ENCODE measurements at regions not wholly inside any gene's neighbourhood (a gene's known extent, or its start where the extent isn't known, plus 50 kb on each side); places are given as distances from the start of the nearest gene placed in this dataset.

- 88% methylated on average over 5 of the region's 6 CpGs for WGBS (ENCODE audit: insufficient coverage)
- CTCF ChIA-PET, result no interaction called here
- intact Hi-C loops (cut with micrococcal nuclease), result no loop called here
These were observed 140.2 kb upstream of the ZBTB40 start for GRCh38 chr1:22311461-22311860.

GRCh38 chr1:22313321-22313720, 138.3 kb upstream of the ZBTB40 start:
- H3K4me3 Mint-ChIP-seq, result no peak overlapping the region
- Histone ChIP-seq H3K79me2 (ENCODE audit: control insufficient read depth, insufficient read depth, low read length) (no peaks in the 10 kb centered on the region), H3K9me3 (ENCODE audit: control extremely low read depth in 1 of 3, control insufficient read depth in 2 of 3, insufficient read depth in 1 of 3, low read length in 2 of 3) (peaks cover 0 to 7% (median 0%) of the 10 kb centered on the region in 3 donors), H2AFZ (ENCODE audit: insufficient read depth, low read depth, low read length, poor library complexity, severe bottlenecking) (no peak overlapping the region), H3K4me1 (ENCODE audit: control insufficient read depth in 2 of 2, insufficient read depth in 2 of 2, low read length in 2 of 2) (no peaks in the 10 kb centered on the region), H3K27me3 (replicated peaks in 1 of 4; ENCODE audit: control extremely low read depth in 1 of 4, control insufficient read depth in 3 of 4, insufficient read depth in 4 of 4, low read length in 3 of 4) (peaks cover 0 to 3% (median 0%) of the 10 kb centered on the region in 4 experiments), H3K4me3 (ENCODE audit: control extremely low read depth in 1 of 5, extremely low read depth in 1 of 5, insufficient read depth in 1 of 5, low read depth in 2 of 5, low read length in 4 of 5) (no peak overlapping the region), H3K9ac (ENCODE audit: low read length) (no peak overlapping the region), H3K36me3 (replicated peaks in 1 of 2; ENCODE audit: control extremely low read depth in 1 of 2, control insufficient read depth in 1 of 2, extremely low read depth in 1 of 2, insufficient read depth in 2 of 2, low read length in 1 of 2) (no peaks in the 10 kb centered on the region), H4K20me1 (ENCODE audit: control insufficient read depth, insufficient read depth, low read length, poor library complexity, severe bottlenecking) (no peaks in the 10 kb centered on the region), H3K4me2 (replicated peaks; ENCODE audit: low read depth, low read length, poor library complexity, severe bottlenecking) (no peak overlapping the region), H3K27ac (ENCODE audit: low read length in 2 of 2) (no peak overlapping the region)
- ChIA-PET POLR2A (no interaction called here), CTCF (interaction anchor here (0.5 kb wide), 1 partner anchor 248 kb away, joined by 3 read pairs; no protein-coding TSS in a partner anchor)
- H3K9me3 Mint-ChIP-seq (ENCODE audit: insufficient read depth), result peaks cover 7% of the 10 kb centered on the region
- peaks cover 28% of the 10 kb centered on the region for H3K27me3 Mint-ChIP-seq
- no peak overlapping the region for H3K27ac Mint-ChIP-seq
- H3K4me1 Mint-ChIP-seq, result no peaks in the 10 kb centered on the region
- no peak for DNase-seq
- TF ChIP-seq CTCF (IDR thresholded peaks at IDR 0.05) (no peak), EZH2 (IDR thresholded peaks at IDR 0.05; ENCODE audit: borderline replicate concordance, insufficient read depth, low read depth, low read length, poor library complexity, severe bottlenecking) (no peak)
- WGBS (ENCODE audit: insufficient coverage), result 88% methylated on average over 7 of the region's 8 CpGs
- ATAC-seq (ENCODE audit: low read depth), result no peak
- intact Hi-C loops (cut with micrococcal nuclease), result no loop called here

More at GRCh38 chr1:22311461-22311860, 140.2 kb upstream of the ZBTB40 start:
- no peak for ATAC-seq (ENCODE audit: low read depth)
- POLR2A ChIA-PET, result no interaction called here
- Histone ChIP-seq H3K9me3 (ENCODE audit: control extremely low read depth in 1 of 3, control insufficient read depth in 2 of 3, insufficient read depth in 1 of 3, low read length in 2 of 3) (peaks cover 0 to 7% (median 0%) of the 10 kb centered on the region in 3 donors), H3K4me3 (ENCODE audit: control extremely low read depth in 1 of 5, extremely low read depth in 1 of 5, insufficient read depth in 1 of 5, low read depth in 2 of 5, low read length in 4 of 5) (no peak overlapping the region), H3K79me2 (ENCODE audit: control insufficient read depth, insufficient read depth, low read length) (no peaks in the 10 kb centered on the region), H3K9ac (ENCODE audit: low read length) (no peak overlapping the region), H3K36me3 (replicated peaks in 1 of 2; ENCODE audit: control extremely low read depth in 1 of 2, control insufficient read depth in 1 of 2, extremely low read depth in 1 of 2, insufficient read depth in 2 of 2, low read length in 1 of 2) (no peaks in the 10 kb centered on the region), H2AFZ (ENCODE audit: insufficient read depth, low read depth, low read length, poor library complexity, severe bottlenecking) (no peak overlapping the region), H3K27me3 (replicated peaks in 1 of 4; ENCODE audit: control extremely low read depth in 1 of 4, control insufficient read depth in 3 of 4, insufficient read depth in 4 of 4, low read length in 3 of 4) (peaks cover 0 to 6% (median 0%) of the 10 kb centered on the region in 4 experiments), H3K4me1 (ENCODE audit: control insufficient read depth in 2 of 2, insufficient read depth in 2 of 2, low read length in 2 of 2) (no peaks in the 10 kb centered on the region), H4K20me1 (ENCODE audit: control insufficient read depth, insufficient read depth, low read length, poor library complexity, severe bottlenecking) (no peaks in the 10 kb centered on the region), H3K4me2 (replicated peaks; ENCODE audit: low read depth, low read length, poor library complexity, severe bottlenecking) (no peak overlapping the region), H3K27ac (ENCODE audit: low read length in 2 of 2) (no peak overlapping the region)
- Mint-ChIP-seq H3K27ac (no peak overlapping the region), H3K27me3 (peaks cover 22% of the 10 kb centered on the region), H3K9me3 (ENCODE audit: insufficient read depth) (peaks cover 7% of the 10 kb centered on the region), H3K4me3 (no peak overlapping the region), H3K4me1 (no peaks in the 10 kb centered on the region)
- no peak for DNase-seq
- TF ChIP-seq EZH2 (IDR thresholded peaks at IDR 0.05; ENCODE audit: borderline replicate concordance, insufficient read depth, low read depth, low read length, poor library complexity, severe bottlenecking) (no peak), CTCF (IDR thresholded peaks at IDR 0.05) (no peak)
